ENCODE measurements at regions not wholly inside any gene's neighbourhood (a gene's known extent, or its start where the extent isn't known, plus 50 kb on each side); places are given as distances from the start of the nearest gene placed in this dataset.

DNA sequence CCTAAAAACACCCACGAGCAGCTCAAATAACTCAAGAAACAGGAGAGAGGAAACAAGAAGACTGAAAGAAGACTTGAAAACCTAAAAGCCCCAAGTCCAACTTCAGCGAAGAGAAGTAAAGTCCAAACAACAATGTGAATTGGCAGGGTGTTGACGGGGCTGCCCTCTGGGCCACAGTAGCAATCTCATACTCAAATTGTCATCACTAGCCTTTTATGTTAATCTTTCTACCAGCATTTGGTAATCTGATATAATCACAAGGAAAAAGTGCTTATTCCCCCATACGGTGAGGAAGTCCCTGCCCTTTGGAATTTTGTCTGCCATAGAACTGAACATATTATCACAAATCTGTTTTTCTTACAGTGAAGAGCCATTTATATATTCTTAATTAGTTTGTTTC is 51.5 kb upstream of the IFNE start:
- intact Hi-C loops (cut with micrococcal nuclease; ENCODE audit: unreplicated experiment) = no loop called here
- H3K36me3 ChIP-seq (ENCODE audit: insufficient read depth, low read length) = no peaks in the 10 kb centered on the region
- BruUV-seq (replicated peaks) = no TSS peak
- H3K9me2 ChIP-seq (ENCODE audit: insufficient read depth, low read length) = no peaks in the 10 kb centered on the region
- no peak for DNase-seq (ENCODE audit: low spot score)
- no peaks in the 10 kb centered on the region for H3K4me1 ChIP-seq (ENCODE audit: insufficient read depth, low read length, poor library complexity, severe bottlenecking)
- POLR2A ChIA-PET = no interaction called here
- CTCF ChIA-PET (ENCODE audit: unreplicated experiment) = no interaction called here
- H4K20me1 ChIP-seq (ENCODE audit: insufficient read depth, low read length) = no peaks in the 10 kb centered on the region
- H3K9me3 ChIP-seq (ENCODE audit: low read length) = no peaks in the 10 kb centered on the region
- no peak overlapping the region for H3K27ac ChIP-seq (ENCODE audit: low read depth, low read length, poor library complexity, severe bottlenecking)
- TF ChIP-seq EZH2phosphoT487 (IDR thresholded peaks at IDR 0.05; ENCODE audit: borderline replicate concordance, low read depth, low read length) = no peak
- TF ChIP-seq, protein P1, sequence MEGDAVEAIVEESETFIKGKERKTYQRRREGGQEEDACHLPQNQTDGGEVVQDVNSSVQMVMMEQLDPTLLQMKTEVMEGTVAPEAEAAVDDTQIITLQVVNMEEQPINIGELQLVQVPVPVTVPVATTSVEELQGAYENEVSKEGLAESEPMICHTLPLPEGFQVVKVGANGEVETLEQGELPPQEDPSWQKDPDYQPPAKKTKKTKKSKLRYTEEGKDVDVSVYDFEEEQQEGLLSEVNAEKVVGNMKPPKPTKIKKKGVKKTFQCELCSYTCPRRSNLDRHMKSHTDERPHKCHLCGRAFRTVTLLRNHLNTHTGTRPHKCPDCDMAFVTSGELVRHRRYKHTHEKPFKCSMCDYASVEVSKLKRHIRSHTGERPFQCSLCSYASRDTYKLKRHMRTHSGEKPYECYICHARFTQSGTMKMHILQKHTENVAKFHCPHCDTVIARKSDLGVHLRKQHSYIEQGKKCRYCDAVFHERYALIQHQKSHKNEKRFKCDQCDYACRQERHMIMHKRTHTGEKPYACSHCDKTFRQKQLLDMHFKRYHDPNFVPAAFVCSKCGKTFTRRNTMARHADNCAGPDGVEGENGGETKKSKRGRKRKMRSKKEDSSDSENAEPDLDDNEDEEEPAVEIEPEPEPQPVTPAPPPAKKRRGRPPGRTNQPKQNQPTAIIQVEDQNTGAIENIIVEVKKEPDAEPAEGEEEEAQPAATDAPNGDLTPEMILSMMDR (conservative IDR thresholded peaks at IDR 0.05; ENCODE audit: low read length) = no peak
- H3K79me2 ChIP-seq (ENCODE audit: insufficient read depth, low read depth, low read length) = no peaks in the 10 kb centered on the region
- no peak overlapping the region for H3K4me3 ChIP-seq (ENCODE audit: low read depth, low read length, poor library complexity, severe bottlenecking)
- no peak overlapping the region for H3K4me2 ChIP-seq (ENCODE audit: low read length)
- no peak overlapping the region for H2AFZ ChIP-seq (ENCODE audit: low read length)

- no peak for DNase-seq (ENCODE audit: low spot score)
- H4K20me1 ChIP-seq (ENCODE audit: insufficient read depth, low read length) = no peaks in the 10 kb centered on the region
- H3K4me2 ChIP-seq (ENCODE audit: low read length) = no peak overlapping the region
- H3K27ac ChIP-seq (ENCODE audit: low read depth, low read length, poor library complexity, severe bottlenecking) = no peak overlapping the region
- CTCF ChIA-PET (ENCODE audit: unreplicated experiment) = no interaction called here
- intact Hi-C loops (cut with micrococcal nuclease; ENCODE audit: unreplicated experiment) = no loop called here
- H2AFZ ChIP-seq (ENCODE audit: low read length) = no peak overlapping the region
- H3K9me3 ChIP-seq (ENCODE audit: low read length) = no peaks in the 10 kb centered on the region
- no peak overlapping the region for H3K4me3 ChIP-seq (ENCODE audit: low read depth, low read length, poor library complexity, severe bottlenecking)
- H3K4me1 ChIP-seq (ENCODE audit: insufficient read depth, low read length, poor library complexity, severe bottlenecking) = no peaks in the 10 kb centered on the region
- POLR2A ChIA-PET = interaction anchor here (0.5 kb wide), 1 partner anchor 328 kb away, joined by 3 read pairs; no protein-coding TSS in a partner anchor
- H3K9me2 ChIP-seq (ENCODE audit: insufficient read depth, low read length) = no peaks in the 10 kb centered on the region
- H3K36me3 ChIP-seq (ENCODE audit: insufficient read depth, low read length) = no peaks in the 10 kb centered on the region
- no TSS peak for BruUV-seq (replicated peaks)
- H3K79me2 ChIP-seq (ENCODE audit: insufficient read depth, low read depth, low read length) = no peaks in the 10 kb centered on the region
- TF ChIP-seq, protein P1 (conservative IDR thresholded peaks at IDR 0.05; ENCODE audit: low read length) = no peak
- TF ChIP-seq EZH2phosphoT487 (IDR thresholded peaks at IDR 0.05; ENCODE audit: borderline replicate concordance, low read depth, low read length) = no peak
Observed at GRCh38 chr9:21535396-21535795, 53.3 kb upstream of the IFNE start.

- intact Hi-C loops (cut with micrococcal nuclease; ENCODE audit: unreplicated experiment) = no loop called here
- Histone ChIP-seq H3K4me2 (ENCODE audit: low read length) (no peak overlapping the region), H3K36me3 (ENCODE audit: insufficient read depth, low read length) (no peaks in the 10 kb centered on the region), H3K79me2 (ENCODE audit: insufficient read depth, low read depth, low read length) (no peaks in the 10 kb centered on the region), H3K9me3 (ENCODE audit: low read length) (no peaks in the 10 kb centered on the region), H3K4me1 (ENCODE audit: insufficient read depth, low read length, poor library complexity, severe bottlenecking) (no peaks in the 10 kb centered on the region), H2AFZ (ENCODE audit: low read length) (no peak overlapping the region), H3K27ac (ENCODE audit: low read depth, low read length, poor library complexity, severe bottlenecking) (no peak overlapping the region), H4K20me1 (ENCODE audit: insufficient read depth, low read length) (no peaks in the 10 kb centered on the region), H3K4me3 (ENCODE audit: low read depth, low read length, poor library complexity, severe bottlenecking) (no peak overlapping the region), H3K9me2 (ENCODE audit: insufficient read depth, low read length) (no peaks in the 10 kb centered on the region)
- no peak for DNase-seq (ENCODE audit: low spot score)
- TF ChIP-seq, protein P1 (conservative IDR thresholded peaks at IDR 0.05; ENCODE audit: low read length) = no peak
- TF ChIP-seq EZH2phosphoT487 (IDR thresholded peaks at IDR 0.05; ENCODE audit: borderline replicate concordance, low read depth, low read length) = no peak
- no TSS peak for BruUV-seq (replicated peaks)
- CTCF ChIA-PET (ENCODE audit: unreplicated experiment) = no interaction called here
- POLR2A ChIA-PET = interaction anchor here (0.7 kb wide), 1 partner anchor 81 kb away, joined by 3 read pairs; no protein-coding TSS in a partner anchor
Observed at GRCh38 chr9:21542787-21543186, 60.7 kb upstream of the IFNE start.
